Activated CD4-positive, alpha-beta T cell treated with anti-CD3 and anti-CD28 coated beads for 4 hours (primary cell): ENCODE measurements at regions not wholly inside any gene's neighbourhood (a gene's known extent, or its start where the extent isn't known, plus 50 kb on each side); places are given as distances from the start of the nearest gene placed in this dataset.
"Not testable (repeated sequence)": the region's sequence is repeated elsewhere in the genome, so short reads cannot be mapped to it uniquely, and the experiment has no call there.

Source experiments
- DNase-seq, 2 donors: peaks; one replicate each; pipeline ENCODE4 v3.0.0-alpha.2; 2020

DNA sequence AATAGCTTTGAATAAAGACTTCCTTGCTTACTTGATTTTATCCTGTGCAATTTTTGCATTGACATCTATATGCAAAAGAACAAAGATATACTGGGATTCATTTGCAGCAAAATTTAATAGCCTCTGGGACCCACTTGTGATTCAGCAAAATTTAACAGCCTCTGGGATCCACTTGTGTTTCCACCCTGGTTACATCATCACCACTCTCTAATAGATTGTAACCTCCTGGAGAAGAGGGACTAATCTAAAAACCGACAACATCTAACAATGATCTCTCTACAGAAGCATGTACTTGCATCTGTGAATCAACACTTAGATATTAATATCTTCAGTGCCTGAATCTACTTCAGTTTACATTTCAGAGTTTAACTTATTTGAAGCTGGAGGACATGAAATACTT, 202.0 kb upstream of the CPHXL start:
- no peak for DNase-seq

DNA sequence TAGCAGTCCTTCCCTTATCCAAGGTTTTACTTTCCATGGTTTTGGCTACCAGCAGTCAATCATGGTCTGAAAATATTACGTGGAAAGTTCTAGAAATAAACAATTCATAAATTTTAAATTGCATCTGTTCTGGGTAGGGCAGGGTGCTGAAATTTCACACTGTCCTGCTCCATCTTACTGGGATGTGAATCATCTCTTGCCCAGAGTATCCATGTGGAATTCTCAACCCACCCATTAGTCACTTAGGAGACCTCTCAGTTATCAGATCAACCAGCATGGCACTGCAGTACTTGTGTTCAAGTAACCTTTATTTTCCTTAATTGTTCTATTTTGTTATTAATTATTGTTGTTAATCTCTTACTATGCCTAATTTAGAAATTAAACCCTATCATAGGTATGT, 202.8 kb upstream of the CPHXL start:
- no peak for DNase-seq

DNA sequence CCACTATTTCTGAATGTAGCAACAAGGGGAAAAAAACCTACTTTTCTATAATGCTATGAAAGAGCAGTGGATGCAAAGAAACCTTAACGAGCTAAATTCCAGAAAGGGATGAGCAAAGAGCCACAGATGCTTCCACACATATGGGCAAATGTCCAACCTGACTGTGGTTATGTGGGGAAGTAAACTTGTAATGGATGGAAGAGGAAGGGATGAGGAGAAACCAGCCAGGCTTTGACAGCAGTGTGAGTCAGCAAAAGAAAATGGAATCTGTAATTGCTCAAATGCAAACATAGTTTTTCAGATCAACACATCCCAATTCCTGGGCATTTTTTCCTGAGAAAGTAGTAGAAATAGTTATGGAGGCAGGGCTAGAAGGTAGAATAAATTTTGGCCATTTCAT, 204.8 kb upstream of the CPHXL start:
- DNase-seq, result no peak

DNA sequence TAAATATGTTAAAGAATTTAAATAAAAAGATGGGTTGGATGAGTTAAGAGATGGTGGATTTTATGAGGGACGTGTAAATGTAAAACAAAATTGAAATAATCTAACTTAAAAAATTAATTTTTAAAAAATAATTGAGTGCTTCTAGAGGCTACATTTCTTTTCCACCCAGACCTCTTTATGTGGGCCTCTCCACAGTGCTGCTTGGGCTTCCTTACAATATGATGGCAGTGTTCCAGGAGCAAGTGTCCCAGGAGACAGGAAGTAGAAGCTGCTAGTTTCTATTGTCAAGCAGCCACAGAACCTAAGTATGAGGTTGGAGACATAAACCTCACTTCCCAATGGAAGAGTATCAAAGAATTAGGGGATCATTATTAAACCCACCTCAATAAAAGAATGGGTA, 205.7 kb upstream of the CPHXL start:
- DNase-seq, result no peak

DNA sequence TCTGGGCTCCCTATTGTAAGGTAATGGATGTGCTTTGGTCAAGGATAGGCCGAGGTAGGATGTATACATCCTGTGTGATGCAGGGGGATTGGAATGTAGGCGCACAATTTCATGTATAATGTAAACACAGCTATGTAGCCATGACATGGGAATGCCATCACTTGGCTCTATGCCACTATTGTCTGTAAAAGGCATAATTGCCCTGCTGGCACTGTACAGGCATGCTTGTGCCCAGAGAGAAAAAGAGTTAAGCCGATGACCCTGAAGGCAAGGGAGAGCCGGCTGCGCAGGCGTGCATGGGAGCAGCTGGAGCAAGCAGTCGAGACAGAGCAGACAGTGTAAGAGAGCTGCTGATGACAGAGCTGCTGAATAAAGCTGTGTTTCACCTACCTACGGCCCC, 212.5 kb upstream of the CPHXL start:
- DNase-seq, result no peak

DNA sequence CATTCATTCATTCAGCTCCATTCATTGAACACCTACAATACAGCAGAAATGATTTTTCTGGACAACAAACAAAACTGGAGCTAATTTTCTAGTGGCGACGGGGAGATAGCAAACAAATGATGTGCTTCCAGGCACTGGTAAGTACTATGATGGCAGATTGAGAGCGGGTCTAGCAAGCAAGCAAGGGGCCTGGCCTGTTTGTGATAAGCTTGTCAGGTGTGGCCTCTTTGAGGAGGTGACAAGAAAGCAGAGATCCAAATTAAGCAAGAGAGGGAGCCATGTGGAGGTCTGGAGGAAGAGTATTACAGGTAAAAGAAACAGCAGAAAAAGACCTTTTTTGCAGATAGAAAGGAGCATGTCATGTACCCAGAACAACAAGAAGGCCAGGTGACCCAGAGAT, 216.1 kb upstream of the CPHXL start:
- no peak for DNase-seq

DNA sequence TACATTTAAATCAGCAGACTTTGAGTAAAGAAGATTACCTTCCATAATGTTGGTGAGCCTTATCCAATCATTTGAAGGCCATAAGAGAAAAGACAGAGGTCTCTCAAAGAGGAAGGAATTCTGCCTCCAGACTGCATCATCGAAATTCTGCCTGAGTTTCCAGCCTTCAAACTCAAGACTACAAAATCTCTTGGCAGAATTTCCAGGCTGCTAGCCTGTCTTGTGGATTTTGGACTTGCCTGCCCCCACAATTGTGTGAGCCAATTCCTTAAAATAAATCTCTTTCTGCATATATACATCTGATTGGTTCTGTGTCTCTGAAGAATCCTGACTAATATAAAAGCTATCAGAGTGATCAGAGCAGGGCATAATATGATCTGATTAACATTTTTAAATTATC, 216.6 kb upstream of the CPHXL start:
- DNase-seq, result no peak

DNA sequence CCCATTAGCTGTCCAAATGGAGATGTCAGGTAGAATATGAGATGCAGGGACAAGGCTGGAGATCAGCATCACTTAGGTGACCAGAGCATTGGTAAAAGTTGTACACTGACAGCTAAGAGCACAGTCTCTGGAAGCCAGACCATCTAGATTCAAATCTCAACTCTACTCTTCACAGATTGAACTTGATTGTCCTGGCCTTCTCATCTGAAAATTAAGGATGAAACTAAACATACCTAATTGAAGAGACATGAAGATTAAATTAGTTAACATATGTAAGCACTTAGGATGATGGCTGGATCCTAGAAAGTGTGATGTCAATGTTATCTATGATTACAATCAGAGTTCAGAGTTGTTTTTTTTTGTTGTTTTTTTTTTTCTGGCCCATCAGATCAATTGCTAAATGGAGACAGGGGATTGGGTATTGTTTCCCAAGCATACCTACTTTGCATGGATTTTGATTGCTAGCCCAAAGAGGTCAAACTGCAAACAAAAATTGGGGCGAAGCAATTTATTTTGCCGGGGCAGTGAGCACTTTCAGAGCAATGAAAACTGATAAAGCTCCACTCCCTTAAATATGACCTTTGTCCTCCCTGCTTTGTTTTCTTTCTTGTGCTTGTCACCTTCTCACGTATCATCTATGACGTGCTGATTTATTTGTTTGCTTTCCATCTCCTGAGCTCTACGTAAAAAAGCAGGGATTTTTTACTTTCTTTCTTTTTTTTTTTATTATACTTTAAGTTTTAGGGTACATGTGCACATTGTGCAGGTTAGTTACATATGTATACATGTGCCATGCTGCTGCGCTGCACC, 217.6 kb upstream of the CPHXL start:
- no peak for DNase-seq

DNA sequence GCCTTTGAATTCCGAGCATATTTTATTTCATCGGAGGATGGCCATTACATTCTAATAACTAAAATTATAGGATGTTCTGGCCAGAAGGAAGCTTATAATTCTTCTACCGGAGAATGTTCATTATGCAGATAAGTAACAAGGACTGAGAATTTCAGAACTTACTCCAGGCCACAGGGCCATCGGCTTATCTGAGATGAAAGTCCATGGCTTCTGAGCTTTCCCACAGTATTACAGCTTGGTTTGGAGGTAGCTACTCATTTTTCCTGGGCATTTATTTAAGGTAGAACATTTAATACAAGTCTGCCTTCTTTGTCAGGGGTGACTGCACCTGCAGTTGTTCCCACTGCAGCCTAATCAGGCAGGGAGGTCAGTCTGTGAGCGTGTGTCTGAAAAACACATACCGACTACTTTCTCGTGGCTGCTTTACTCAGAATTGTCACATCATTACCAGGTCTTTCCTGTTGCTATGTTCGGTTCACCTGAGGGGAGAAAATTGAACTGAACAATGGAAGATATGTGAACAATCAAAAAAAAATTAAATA, 219.7 kb upstream of the CPHXL start:
- no peak for DNase-seq

DNA sequence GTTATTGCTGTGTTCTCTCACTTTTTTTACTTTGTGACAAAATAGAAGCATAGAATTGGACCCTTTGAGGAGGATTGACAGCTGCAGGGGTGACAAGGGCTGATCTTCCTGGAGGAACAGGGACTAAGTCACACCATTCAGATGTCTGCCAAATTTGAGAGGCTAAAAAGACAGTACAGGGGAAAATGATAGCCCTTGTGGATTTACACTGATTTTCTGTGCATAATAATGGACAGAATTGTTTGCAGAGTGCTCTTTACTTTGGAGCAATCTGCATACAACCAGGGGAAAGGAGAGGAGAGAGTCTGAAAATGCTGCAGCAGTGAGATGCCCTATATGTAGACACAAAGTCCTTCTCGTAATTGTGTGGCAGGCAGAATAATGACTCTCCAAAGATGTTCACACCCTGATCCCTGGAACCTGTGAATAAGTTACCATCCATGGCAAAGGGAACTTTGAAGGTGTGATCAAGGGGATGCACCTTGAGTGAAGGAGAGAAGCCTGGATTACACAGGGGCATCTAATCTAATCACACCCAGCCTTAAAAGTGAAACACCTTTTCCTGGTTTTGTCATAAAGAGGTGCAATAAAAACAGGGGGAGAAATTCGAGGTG, 221.4 kb upstream of the CPHXL start:
- no peak for DNase-seq

DNA sequence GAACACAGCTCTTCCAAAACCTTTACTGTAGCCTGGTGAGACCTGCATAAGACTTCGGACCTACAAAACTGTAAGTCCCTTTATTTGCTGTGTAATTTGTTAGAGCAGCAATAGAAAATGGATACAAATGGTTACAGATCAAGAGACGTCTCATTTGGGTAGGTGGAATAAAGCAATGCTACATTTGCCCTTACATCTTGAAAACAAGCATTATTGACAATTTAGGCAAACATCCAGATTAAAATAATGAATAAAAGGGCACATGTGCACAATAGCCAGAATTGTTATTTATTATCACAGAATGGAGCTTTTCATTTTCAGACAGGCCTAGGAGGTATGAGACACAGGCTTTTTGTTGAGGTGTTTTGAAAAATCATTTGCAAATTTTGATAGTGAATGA, 222.2 kb upstream of the CPHXL start:
- DNase-seq, result no peak

DNA sequence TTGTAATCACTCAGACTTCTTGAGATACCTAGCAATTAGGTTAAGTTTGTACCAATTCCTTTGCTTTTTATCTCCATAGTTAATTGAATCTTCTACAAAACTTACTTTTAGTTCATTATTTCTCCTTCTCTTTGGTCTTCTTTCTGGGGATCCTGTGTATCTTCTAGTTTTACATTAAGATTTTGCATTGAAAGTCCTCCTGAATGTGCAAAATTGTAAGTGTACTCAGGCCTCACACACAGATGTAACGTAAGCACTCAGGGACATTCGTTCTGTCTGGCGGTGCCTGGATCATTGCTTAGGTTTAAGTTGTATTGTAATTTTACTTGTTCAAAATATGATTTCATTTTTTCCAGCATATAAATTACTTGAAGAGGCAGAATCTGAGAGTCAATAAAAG, 222.6 kb upstream of the CPHXL start:
- no peak for DNase-seq

DNA sequence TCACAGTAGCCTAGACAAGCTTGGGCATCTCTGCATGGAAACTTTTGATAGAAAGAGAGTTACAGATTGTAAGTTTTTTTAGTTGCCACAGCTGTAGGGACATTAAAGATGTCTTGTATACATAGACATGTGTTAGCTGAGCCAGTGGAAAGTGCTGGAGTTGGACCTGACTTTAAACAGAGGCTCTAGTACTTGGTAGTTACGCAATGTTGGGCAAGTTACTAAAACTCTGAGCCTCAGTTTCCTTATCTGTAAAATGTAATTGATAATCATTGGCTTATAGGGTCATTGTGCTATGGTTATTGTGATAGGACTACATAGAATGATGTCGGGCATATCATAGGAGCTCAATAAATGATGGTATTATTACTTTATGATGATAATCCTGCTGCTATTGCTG, 225.8 kb upstream of the CPHXL start:
- no peak for DNase-seq

DNA sequence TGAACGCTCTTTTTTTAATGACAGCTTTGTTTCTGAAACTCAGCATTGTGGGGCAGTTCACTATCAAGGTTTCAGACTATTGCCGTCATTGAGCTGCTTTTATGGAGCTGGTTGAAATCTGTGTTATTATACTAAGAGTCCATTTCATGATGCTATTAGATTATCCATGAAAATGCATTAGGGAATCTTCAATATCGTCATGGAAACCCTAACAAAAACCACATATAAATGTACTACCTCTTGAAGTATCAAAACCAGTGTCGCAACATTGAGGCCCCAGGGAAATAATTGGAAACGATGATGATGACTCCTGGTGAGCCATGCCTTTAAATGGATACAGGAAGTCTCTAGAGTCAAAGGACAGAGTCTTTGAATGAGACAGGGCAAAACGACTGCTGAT, 231.6 kb upstream of the CPHXL start:
- no peak for DNase-seq

DNA sequence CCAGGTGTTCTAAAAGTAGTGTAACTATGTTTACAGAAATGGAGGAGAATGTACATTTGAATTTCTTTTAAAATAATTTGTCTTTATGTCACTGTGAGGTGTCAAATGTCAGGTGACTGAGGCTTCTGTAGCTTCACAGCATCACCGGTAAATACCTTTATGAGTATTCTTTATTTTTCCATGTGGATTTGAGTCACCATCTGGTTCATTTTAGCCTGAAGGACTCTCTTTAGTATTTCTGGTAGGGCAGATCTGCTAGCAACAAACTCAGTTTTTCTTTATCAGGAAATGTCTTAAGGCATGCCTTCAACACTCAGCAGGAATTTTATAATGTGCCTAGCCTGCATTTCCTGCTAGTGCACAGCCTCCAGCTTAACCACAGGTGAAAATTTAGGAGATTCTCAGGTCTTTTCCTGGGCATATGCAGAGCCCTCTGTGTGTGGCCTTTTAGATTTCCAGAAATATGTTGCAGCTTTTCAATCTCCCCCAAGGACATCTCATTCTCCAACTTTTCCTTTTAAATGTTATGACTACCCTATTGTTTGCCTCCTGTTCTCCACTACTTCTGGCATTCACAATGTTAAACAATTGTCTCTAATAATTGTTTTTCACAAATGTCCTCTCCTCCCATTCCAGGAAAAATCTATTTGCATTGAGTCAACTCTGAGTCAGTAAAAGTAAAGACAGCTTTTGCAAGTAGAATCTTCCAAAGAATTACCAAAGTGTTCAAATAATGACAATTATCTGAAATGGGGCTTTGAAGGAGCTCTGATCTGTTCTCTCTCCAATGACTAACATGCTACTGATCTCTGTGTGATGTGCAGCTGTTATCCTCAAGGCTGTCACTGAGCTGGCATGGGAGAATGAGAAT, 239.4 kb upstream of the CPHXL start:
- no peak for DNase-seq

DNA sequence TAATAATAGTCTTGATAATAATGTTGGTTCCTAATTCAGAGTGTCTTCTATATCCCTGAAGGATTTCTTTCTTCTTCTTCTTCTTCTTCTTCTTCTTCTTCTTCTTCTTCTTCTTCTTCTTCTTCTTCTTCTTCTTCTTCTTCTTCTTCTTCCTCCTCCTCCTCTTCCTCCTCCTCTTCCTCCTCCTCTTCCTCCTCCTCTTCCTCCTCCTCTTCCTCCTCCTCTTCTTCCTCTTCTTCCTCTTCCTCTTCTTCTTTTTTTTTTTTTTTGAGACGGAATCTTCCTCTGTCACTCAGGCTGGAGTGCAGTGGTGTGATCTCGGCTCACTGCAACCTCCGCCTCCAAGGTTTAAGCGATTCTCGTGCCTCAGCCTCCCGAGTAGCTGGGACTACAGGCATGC, 242.8 kb upstream of the CPHXL start:
- DNase-seq, result not testable (repeated sequence)

DNA sequence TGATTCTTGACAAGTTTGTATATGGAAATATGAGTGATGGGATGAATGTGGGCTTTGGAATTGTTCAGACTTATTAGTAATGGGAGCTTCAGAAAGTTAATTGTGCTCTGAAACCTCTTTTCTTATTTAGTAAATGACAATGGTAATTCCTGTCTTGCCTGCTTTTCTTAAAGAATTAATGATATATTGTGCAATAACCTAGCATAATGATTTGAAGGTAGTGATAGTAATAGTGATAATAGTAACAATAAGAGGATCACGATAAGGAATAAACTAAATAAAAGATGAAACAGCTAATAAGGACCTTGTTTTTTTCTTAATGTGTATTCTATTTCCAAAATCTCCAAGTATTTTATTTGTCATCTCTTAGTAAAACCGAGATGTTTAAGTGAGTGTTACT, 245.0 kb upstream of the CPHXL start:
- DNase-seq, result no peak

DNA sequence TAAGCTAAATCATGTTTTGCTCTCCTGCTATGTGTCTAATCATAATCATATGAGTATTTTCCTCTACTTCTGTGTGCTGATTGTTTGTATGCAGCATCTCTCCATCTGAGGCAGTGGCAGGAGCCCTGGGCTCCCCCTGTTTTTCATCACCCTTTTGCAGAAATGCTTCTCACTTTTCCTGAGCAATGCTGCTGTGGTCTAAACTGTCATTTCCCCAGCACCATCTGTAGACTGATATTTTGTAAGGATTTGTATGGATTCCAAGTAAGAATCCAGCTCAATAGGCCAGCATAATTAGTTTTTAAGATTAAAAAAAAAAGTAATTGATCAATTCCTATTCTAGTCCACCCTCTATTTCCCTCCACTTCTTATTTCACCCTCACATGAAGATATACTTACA, 257.0 kb upstream of the CPHXL start:
- no peak for DNase-seq

DNA sequence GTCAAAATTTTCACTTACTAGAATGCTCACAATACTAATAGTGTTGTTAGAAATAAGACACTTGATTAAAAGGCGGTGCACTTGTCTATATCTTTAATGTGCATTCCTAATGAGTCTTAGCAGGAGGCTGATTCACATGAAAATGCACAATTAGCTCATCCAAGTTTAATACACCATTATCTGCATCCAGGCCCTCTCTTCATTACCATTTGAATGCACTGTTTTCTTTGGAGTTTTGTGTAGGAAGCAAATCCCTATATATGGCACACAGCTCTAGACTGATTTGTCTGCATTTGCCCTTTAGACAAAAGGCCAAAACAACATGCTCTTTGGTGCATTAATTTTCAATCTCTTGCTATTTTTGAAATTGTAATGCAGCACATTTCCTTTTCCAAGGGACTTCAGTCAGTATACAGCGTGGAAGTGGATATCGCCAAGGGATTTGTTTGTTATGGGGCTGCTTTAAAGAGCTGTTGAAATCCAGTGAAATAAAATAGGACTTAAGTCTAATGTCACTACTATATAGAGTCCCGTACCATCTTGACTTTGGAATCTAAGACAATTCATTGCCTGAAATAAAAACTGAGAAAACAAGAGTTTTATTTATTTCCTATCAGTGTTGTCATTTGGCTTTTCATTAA, 257.6 kb upstream of the CPHXL start:
- DNase-seq, result no peak

DNA sequence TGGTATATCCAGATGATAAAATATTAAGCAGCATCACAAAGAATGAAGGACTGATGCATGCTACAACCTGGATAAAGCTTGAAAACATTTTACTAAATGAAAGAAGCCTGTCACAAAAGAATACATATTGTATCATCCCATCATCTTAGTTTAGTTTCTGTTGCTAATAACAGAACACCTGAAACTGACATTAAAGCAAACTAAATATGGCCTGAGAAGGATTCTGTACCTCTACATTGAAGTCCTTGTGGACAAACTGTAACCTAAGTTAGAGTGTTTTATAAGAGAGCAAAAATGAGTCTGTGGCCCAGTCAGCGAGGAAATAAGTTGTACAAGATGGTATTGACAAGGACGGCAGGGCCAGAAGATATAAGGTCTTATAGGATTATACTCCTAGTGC, 261.0 kb upstream of the CPHXL start:
- no peak for DNase-seq

DNA sequence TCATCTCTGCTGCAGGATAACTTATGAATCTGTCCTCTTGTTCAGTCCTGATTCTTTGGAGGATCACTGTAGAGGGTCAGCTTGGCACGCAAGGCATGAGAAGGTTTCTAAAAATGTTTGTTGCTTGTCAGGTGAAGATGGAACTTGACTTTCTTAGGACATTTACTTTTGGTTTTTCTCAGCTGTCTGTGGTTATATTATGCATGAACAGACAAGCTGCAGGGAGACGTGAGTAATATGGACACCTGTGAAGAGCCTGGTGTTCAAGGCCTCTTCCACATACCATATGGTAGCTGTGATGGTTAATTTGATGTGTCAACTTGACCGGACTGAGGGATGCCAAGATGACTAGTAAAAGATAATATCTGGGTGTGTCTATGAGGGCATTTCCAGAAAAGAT, 270.2 kb upstream of the CPHXL start:
- no peak for DNase-seq

DNA sequence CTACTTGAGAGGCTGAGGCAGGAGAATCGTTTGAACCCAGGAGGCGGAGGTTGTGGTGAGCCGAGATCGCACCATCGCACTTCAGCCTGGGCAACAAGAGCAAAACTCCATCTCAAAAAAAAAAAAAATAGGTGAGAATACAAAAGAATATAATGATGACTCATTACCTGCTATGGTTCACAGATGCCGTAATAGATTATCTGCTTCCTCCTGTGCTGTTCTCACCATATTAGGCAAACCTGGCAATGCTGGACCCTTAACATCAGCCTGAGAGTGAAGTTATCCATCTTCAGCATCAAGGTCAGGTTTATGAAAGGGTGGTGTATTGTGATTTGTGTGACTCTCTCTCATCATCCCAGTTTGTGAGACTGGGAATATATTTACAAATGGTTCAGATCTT, 271.3 kb upstream of the CPHXL start:
- no peak for DNase-seq

DNA sequence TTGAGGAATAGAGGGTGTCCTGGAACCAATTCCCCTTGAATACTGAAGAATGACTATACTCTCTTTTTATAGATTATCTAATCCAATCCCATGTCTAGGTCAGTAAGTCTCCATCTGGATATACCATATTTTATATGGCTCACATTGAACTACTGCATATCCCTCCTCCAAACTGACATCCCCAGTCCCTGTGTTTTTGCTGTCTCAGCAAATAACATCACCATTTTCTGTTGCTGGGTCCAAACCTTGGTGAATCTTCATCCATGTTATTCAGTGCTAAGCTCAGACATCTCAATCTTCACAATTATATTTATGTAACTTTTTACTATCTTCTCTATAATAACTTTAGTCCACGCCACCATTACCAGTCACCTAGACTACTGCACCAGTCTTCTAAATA, 269.6 kb upstream of the CNTNAP4 start:
- DNase-seq, result no peak
